ENCODE measurements at regions not wholly inside any gene's neighbourhood (a gene's known extent, or its start where the extent isn't known, plus 50 kb on each side); places are given as distances from the start of the nearest gene placed in this dataset.
A peak's percentile ranks its signal among the peaks of the same experiment; 100 is the strongest.

DNA sequence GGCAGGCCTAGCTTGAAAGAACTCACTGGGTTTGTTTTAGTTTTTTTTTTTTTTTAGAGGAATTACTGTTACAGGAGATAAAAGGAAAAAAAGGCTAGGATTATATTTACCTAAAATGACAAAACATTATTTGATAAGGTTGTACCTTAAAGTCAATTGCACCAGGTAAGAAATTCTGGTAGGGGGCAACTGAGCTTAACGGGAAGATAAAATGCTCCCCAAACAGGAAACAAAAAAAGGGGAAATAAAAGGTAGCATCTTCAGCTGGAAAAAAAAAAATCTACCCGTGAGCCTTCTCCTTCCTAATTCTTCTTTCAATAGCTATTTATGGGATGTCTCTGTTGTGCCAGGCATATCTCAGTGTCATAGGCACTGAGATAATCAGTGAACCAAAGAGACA lies 164.5 kb downstream of the PIK3R1 start:
- TF ChIP-seq POLR2A (IDR thresholded peaks at IDR 0.05; ENCODE audit: low read depth, low read length), result no peak
- TF ChIP-seq POLR2AphosphoS5 (IDR thresholded peaks at IDR 0.05; ENCODE audit: low read depth, low read length), result no peak
- no peak for TF ChIP-seq TAF1 (IDR thresholded peaks at IDR 0.05; ENCODE audit: borderline replicate concordance, low read depth, low read length)
- DNase-seq (ENCODE audit: insufficient read length) (no peak), FAIRE-seq (no peak)

DNA sequence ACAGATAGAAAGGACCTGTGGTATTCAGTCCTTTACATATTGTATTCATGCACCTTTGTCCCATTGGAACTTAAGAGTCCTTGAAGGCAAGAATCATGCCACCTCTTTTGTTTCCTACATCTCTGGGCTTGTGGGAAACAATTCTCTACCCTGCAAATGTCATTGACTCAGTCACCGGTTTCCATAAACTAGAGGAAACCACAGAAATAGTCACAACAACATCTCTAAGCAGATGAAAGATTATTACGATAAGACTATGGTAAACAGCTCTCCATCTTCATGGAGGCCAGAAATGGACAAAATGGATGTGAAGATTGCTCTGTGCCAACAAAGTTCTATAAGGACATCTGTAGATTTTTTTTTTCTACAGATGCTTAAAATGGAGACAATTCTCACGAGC lies 165.5 kb downstream of the PIK3R1 start:
- no peak for TF ChIP-seq POLR2A (IDR thresholded peaks at IDR 0.05; ENCODE audit: low read depth, low read length)
- no peak for TF ChIP-seq TAF1 (IDR thresholded peaks at IDR 0.05; ENCODE audit: borderline replicate concordance, low read depth, low read length)
- TF ChIP-seq POLR2AphosphoS5 (IDR thresholded peaks at IDR 0.05; ENCODE audit: low read depth, low read length), result no peak
- FAIRE-seq (no peak), DNase-seq (ENCODE audit: insufficient read length) (no peak)

DNA sequence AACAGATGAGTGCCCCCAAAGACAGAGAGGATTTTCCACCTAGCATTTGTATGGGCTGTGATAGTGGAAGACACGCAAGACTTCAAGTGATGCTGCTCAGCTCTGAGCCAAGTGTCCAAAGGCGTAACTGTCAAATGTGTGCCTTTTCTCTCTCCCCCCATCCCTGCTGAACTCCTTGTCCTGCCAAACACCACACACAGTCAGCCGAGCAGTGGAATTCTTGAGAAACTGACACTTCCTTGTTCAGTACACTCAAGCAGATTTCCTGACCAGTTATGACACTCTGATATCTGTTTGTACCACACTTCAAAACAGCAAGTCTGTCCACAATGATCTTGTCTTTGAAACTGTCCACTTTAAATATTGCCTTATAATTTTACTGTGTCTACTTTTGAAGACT lies 166.4 kb downstream of the PIK3R1 start:
- DNase-seq (ENCODE audit: insufficient read length) (no peak), FAIRE-seq (no peak)
- no peak for TF ChIP-seq POLR2AphosphoS5 (IDR thresholded peaks at IDR 0.05; ENCODE audit: low read depth, low read length)
- TF ChIP-seq TAF1 (IDR thresholded peaks at IDR 0.05; ENCODE audit: borderline replicate concordance, low read depth, low read length), result no peak
- no peak for TF ChIP-seq POLR2A (IDR thresholded peaks at IDR 0.05; ENCODE audit: low read depth, low read length)

GRCh38 chr5:68382640-68383039 lies 167.1 kb downstream of the PIK3R1 start:
- no peak for DNase-seq (ENCODE audit: insufficient read length)
- TF ChIP-seq POLR2AphosphoS5 (IDR thresholded peaks at IDR 0.05; ENCODE audit: low read depth, low read length), result no peak
- no peak for TF ChIP-seq TAF1 (IDR thresholded peaks at IDR 0.05; ENCODE audit: borderline replicate concordance, low read depth, low read length)
- no peak for TF ChIP-seq POLR2A (IDR thresholded peaks at IDR 0.05; ENCODE audit: low read depth, low read length)

DNA sequence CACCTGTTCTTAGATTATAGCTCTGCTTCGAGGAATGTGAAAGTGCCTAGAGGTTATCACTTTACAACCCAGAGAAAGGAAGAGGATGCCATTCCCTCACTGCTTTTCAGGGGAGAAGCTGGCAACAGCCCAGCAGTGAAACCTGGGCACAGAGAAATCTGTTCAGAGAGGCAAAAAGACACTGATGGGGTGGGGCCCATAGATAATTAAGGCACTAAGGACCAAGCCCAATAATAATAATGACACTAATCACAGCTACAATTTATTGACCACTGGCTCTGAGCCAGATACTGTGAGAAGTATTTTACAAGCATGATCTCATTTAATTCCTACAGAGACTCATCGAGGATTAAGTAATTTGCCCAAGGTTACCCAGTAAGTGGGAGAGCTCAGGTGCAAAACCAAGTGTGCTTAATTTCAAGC lies 168.3 kb downstream of the PIK3R1 start:
- TF ChIP-seq POLR2AphosphoS5 (IDR thresholded peaks at IDR 0.05; ENCODE audit: low read depth, low read length) (no peak), TAF1 (IDR thresholded peaks at IDR 0.05; ENCODE audit: borderline replicate concordance, low read depth, low read length) (no peak), POLR2A (IDR thresholded peaks at IDR 0.05; ENCODE audit: low read depth, low read length) (no peak)
- FAIRE-seq (no peak), DNase-seq (ENCODE audit: insufficient read length) (no peak)

More at GRCh38 chr5:68382640-68383039, 167.1 kb downstream of the PIK3R1 start:
- peak; percentile 27 for FAIRE-seq

GRCh38 chr5:68384936-68385594 lies 169.5 kb downstream of the PIK3R1 start:
- FAIRE-seq, result no peak
- DNase-seq (ENCODE audit: insufficient read length), result no peak
- no peak for TF ChIP-seq POLR2AphosphoS5 (IDR thresholded peaks at IDR 0.05; ENCODE audit: low read depth, low read length)

DNA sequence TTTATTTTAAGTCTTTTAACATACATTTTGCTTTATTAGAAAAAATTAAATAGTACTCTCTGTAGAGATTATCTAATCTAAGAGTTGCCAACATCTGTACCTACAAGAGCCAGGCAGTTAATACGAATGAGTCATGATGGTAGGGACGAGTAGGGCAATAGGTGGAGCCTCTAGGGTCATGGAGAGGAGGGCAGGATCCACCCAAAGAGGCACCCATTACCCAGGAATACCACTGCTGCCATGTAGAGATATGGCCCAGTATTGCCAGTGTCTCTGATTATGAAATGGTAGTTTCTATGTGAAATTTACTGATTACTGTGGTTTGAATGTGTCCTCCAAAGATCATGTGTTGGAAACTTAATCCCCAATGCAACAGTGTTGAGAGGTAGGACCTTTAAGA lies 170.4 kb downstream of the PIK3R1 start:
- no peak for DNase-seq (ENCODE audit: insufficient read length)
- TF ChIP-seq TAF1 (IDR thresholded peaks at IDR 0.05; ENCODE audit: borderline replicate concordance, low read depth, low read length), result no peak
- FAIRE-seq, result no peak

GRCh38 chr5:68387074-68387796 lies 171.7 kb downstream of the PIK3R1 start:
- no peak for FAIRE-seq

GRCh38 chr5:68389618-68390017 lies 174.1 kb downstream of the PIK3R1 start:
- TF ChIP-seq POLR2A (IDR thresholded peaks at IDR 0.05; ENCODE audit: low read depth, low read length), result no peak
- TF ChIP-seq TAF1 (IDR thresholded peaks at IDR 0.05; ENCODE audit: borderline replicate concordance, low read depth, low read length), result no peak
- TF ChIP-seq POLR2AphosphoS5 (IDR thresholded peaks at IDR 0.05; ENCODE audit: low read depth, low read length), result no peak
- FAIRE-seq (no peak), DNase-seq (ENCODE audit: insufficient read length) (no peak)

More at GRCh38 chr5:68387074-68387796, 171.7 kb downstream of the PIK3R1 start:
- no peak for TF ChIP-seq POLR2A (IDR thresholded peaks at IDR 0.05; ENCODE audit: low read depth, low read length)
- no peak for TF ChIP-seq POLR2AphosphoS5 (IDR thresholded peaks at IDR 0.05; ENCODE audit: low read depth, low read length)
- TF ChIP-seq TAF1 (IDR thresholded peaks at IDR 0.05; ENCODE audit: borderline replicate concordance, low read depth, low read length), result no peak
- DNase-seq (ENCODE audit: insufficient read length), result no peak

DNA sequence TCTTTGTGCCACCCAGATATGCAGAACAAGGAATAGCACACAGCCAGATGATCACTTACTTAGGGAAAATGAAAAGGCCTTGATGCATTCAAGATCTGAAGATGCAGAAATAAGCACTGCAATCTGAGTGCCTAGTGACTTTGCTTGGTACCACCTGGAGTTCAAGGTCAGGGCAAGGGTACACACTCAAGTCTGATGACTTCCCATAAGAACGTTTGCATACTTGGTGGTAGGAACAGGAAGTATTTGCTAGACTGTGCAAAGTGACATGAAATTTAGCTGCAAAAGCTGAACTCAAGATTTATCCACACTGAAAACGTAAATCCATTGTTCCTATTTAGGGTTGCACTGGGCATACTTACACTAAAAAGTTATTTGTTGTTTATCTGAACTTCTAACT lies 177.1 kb downstream of the PIK3R1 start:
- no peak for FAIRE-seq
- no peak for DNase-seq (ENCODE audit: insufficient read length)
- TF ChIP-seq POLR2AphosphoS5 (IDR thresholded peaks at IDR 0.05; ENCODE audit: low read depth, low read length), result no peak
- TF ChIP-seq POLR2A (IDR thresholded peaks at IDR 0.05; ENCODE audit: low read depth, low read length), result no peak
- TF ChIP-seq TAF1 (IDR thresholded peaks at IDR 0.05; ENCODE audit: borderline replicate concordance, low read depth, low read length), result no peak

- DNase-seq (ENCODE audit: insufficient read length) (no peak), FAIRE-seq (no peak)
- TF ChIP-seq TAF1 (IDR thresholded peaks at IDR 0.05; ENCODE audit: borderline replicate concordance, low read depth, low read length) (no peak), POLR2A (IDR thresholded peaks at IDR 0.05; ENCODE audit: low read depth, low read length) (no peak), POLR2AphosphoS5 (IDR thresholded peaks at IDR 0.05; ENCODE audit: low read depth, low read length) (no peak)
Measured at GRCh38 chr5:68395302-68395701, 179.7 kb downstream of the PIK3R1 start.

GRCh38 chr5:68395926-68396511 lies 180.5 kb downstream of the PIK3R1 start:
- TF ChIP-seq POLR2AphosphoS5 (IDR thresholded peaks at IDR 0.05; ENCODE audit: low read depth, low read length), result no peak
- TF ChIP-seq POLR2A (IDR thresholded peaks at IDR 0.05; ENCODE audit: low read depth, low read length), result no peak
- TF ChIP-seq TAF1 (IDR thresholded peaks at IDR 0.05; ENCODE audit: borderline replicate concordance, low read depth, low read length), result no peak

More at GRCh38 chr5:68395926-68396511, 180.5 kb downstream of the PIK3R1 start:
- DNase-seq (ENCODE audit: insufficient read length) (no peak), FAIRE-seq (no peak)

All from GM12892 (cell line).